GM21360 (cell line): ENCODE measurements at regions not wholly inside any gene's neighbourhood (a gene's known extent, or its start where the extent isn't known, plus 50 kb on each side); places are given as distances from the start of the nearest gene placed in this dataset.

ENCODE experiments used
- ATAC-seq: cut with Tn5 transposase; IDR thresholded peaks from one replicate; pipeline ENCODE4 v1.9.1; 2021; ENCODE audit warnings: mild to moderate bottlenecking, moderate library complexity; ENCODE audit not compliant: unreplicated experiment

DNA sequence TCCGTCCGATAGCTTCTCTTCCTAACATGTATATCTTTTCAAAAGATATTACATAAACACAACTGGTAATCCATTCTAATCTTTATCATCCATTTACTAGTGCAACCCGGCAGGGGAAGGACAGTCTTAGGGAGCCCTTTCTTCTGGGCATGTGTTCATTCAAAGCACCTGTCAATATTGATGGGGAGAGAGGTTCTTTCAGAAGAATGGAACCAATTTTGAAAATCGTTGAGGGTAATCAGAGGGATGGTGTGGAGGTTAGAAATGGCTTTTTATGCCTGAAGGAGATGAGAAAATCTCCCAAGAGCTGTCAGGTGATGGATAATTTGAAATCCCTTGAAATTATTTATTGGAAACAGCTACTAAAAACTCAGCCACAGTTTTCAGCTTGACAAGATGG lies 561.9 kb upstream of the DCC start:
- ATAC-seq, result no peak

DNA sequence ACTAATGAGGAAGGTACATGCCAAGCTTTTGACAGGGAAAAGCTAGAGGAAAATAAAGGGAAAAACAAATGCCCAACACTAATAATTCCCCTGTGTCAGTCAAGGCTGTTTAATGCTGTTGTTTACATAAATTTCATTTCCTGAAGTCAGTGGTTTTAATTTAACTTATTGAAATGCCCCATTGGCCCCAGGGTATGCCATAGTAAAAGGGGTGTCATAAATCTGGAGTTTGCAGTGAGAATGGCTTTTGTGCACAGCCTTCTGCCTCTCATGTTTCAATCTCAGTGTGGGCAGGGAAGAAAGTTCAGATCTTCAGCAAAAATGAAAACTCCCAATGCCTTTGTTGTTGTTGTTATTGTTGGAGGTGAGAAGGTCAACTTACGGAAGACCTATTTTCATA lies 550.1 kb upstream of the DCC start:
- ATAC-seq, result no peak

DNA sequence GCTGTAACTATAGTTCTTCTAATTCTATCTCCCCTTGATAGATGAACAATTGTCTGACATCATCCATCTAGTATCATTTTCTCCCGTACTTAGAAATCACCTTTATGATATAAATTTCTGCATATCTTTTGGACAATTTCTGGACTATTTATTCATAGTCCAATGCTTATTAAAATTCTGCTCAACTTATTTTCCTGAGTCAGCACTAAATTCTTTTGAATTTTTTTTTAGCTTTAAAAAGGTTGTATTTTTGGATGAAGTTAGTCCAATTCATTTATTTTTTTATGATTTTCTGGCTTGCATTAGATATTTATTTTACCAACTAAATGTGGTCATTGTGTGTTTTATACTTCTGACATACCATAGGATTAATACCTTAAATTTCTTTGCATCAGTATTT lies 538.5 kb upstream of the DCC start:
- ATAC-seq, result no peak

- no peak for ATAC-seq
Measured at GRCh38 chr18:51802569-51803428, 537.2 kb upstream of the DCC start.

DNA sequence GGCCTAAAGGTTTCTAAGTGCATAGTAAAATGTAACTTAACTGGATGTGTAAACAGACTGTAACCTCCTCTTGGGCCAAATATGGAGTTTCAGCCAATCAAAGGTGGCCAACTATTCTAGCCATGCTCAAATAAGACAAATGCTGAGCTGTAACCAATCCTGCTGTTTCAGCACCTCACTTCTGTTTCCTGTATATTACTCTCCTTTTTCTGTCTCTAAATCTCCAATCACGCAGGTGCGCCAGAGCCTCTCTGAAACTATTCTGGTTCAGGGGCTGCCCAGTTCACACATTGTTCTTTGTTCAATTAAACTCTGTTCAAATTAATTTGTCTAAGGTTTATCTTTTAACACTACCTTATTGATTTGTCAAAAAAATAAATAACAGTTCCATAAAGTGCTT lies 532.7 kb upstream of the DCC start:
- no peak for ATAC-seq

- peak; percentile 60 for ATAC-seq
Measured at GRCh38 chr18:51811883-51812282, 528.1 kb upstream of the DCC start.

DNA sequence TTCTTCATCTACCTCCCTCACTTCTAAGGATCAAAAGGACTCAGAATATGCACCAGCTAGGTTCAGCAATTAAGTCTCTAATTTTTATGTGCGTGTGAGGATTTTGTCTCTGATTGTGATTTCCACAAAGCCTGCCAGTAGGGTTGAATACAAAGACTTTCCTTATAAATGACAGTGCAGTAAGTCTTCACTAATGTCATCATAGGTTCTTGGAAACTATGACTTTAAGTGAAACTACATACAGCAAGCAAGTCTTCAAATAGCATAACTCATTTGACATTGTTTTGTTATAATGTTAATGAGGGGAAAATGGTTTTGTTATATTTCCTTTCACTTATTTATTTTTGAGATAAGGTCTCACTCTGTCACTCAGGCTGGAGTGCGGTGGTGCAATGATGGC lies 526.3 kb upstream of the DCC start:
- ATAC-seq, result no peak

- no peak for ATAC-seq
Measured at GRCh38 chr18:51821610-51822009, 518.4 kb upstream of the DCC start.

- ATAC-seq, result no peak
Measured at GRCh38 chr18:51824746-51825145, 515.3 kb upstream of the DCC start.

DNA sequence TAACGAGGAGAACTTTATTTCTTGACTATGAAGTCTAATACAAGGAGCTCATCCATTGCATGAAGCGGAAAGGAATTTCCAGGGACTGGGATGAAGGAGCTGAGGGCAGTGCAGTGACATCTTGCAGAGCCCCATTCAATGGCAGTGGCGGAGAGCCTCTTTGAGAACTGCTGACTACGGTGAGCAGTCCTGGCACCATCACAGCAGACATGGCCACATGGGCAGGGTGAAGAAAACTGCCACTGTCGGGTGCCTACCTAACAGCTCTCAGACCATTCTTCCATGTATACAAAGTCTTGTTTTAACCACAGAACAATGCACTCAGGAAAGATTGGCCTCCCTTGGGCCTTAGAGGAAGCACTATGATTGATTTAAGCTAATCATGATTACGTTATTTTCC lies 506.1 kb upstream of the DCC start:
- no peak for ATAC-seq

GRCh38 chr18:51848702-51849101 lies 491.3 kb upstream of the DCC start:
- no peak for ATAC-seq

GRCh38 chr18:51852681-51853080 lies 487.3 kb upstream of the DCC start:
- ATAC-seq, result no peak

DNA sequence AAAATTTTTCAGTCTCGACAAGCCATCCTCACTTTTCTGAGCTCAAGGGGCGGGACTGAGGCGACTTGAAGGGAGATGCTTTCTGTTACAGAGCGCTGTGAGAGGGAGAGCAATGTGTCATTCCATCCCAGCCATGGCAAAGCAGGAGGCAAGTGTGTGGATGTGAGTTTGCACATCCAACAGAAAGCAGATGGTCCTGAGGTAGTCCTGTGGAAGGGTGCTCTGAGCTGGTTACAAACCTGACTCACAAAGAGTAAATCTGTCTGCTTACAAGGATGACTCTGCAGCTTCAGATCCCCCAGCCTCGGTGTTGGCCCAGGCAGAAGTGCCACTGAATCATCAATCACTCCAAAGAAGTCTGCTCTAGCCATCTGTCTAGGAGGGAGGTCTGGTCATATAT lies 482.0 kb upstream of the DCC start:
- ATAC-seq, result no peak

- ATAC-seq, result no peak
Measured at GRCh38 chr18:51861046-51861445, 479.0 kb upstream of the DCC start.

- ATAC-seq, result no peak
Measured at GRCh38 chr18:51862051-51862715, 477.8 kb upstream of the DCC start.

DNA sequence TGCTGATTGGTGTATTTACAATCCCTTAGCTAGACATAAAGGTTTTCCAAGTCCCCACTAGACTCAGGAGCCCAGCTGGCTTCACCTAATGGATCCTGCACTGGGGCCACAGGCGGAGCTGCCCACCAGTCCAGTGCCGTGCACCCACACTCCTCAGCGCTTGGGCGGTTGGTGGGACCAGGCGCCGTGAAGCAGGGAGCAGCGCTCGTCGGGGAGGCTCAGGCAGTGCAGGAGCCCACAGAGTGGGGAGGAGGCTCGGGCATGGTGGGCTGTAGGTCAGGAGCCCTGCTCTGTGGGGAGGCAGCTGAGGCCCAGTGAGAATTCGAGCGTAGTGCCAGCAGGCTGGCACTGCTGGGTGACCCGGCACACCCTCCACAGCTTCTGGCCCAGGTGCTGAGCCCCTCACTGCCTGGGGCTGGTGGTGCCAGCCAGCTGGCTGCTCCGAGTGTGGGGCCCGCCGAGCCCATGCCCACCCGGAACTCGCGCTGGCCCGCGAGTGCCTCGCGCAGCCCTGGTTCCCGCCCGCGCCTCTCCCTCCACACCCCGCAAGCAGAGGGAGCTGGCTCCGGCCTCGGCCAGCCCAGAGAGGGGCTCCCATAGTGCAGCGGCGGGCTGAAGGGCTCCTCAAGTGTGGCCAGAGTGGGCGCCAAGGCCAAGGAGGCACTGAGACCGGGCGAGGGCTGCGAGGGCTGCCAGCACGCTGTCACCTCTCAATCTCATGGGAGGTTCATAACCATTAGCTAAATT lies 475.6 kb upstream of the DCC start:
- no peak for ATAC-seq

GRCh38 chr18:51865538-51865937 lies 474.5 kb upstream of the DCC start:
- ATAC-seq, result no peak

DNA sequence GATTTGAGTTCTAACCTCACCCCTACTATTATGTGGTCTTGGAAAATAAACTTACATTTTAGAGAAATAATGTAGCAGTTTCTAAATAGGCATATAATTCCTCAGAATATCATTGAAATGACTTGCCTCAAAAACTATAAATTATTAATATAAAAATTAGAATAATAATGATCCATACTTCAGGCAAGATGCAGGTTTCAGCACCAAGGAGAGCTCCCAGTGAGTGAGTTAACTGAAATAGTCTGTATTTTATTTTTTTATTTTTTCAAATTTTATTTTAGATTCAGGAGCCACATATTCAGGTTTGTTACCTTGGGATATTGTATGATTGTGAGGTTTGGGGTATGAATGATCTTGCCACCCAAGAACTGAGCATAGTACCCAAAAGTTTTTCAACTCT lies 472.2 kb upstream of the DCC start:
- ATAC-seq, result no peak

DNA sequence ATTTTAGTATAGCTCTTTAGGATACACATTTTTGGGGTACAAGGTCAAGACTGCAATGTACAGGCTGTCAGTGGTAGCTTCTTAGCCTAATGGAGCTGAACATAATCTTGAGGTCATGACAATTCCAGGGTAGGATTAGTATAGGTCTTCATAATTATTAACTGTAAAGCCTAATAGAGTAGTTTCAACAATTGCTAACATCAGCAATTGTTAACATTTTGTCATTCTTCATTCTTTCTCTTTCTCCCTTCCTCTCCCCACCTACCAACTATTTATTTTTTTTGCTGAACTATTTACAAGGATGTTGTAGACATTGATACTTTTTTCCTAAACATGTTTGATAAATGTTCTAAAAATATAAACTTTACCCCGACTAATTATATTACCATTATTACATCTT lies 461.3 kb upstream of the DCC start:
- no peak for ATAC-seq

DNA sequence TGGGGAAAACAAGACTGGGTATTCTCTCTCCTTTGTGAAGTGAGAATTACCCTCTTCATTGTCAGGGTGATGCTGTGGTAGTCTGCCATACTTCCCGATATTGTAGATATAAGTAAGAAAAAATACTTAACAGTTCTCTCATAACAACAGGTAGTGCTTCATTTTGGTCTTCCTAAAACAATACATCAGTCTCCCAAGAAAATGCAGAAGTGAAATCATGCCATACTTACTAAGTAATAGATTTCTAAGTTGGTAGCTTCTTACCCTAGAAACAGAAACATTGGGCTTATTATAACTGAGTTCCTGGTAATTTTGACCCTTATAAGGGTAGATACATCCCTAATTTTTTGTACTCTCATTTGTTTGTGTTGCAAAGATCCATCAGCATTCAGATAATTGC lies 460.7 kb upstream of the DCC start:
- ATAC-seq, result no peak

DNA sequence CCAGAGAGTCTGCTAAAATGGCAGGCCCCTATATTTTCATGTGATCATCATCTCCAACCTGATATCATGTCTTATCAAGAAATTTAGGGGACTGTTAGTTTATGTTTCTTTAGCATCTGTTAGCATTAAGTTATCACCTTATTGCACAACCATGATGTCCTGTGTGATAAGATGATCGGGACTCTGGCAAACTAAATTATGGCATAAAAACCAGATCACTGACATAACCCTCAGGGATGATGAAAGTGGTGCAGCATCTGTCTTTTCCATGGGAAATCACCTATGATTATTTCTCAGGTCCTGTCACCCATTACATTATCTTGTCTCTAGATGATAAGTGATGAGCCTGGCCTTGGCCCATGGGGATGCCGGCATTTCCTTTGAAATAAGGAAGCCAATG lies 458.6 kb upstream of the DCC start:
- ATAC-seq, result no peak

DNA sequence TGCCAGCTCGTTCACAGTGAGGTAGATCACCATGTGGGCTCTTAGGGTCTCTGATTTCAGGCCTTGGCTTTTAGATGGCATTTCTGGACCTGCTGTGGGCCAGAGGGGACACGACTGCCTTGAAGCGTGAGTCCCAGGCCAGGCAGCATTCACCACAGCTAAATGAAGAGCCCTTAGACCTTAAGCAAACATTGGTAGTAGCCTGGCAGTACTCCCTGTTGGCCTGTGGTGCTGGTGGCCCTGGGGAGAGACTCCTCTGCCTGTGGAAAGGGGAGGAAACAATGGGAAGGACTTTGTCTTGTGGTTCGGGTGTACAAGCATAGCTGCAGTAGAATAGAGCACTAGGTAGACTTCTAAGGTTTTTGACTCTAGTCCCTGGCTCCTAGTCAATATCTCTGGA lies 456.0 kb upstream of the DCC start:
- no peak for ATAC-seq
